SK-N-SH treated with all-trans-retinoic acid at 6 μM for 48 hours (cell line): ENCODE measurements at regions not wholly inside any gene's neighbourhood (a gene's known extent, or its start where the extent isn't known, plus 50 kb on each side); places are given as distances from the start of the nearest gene placed in this dataset.

Experiments used
- ATAC-seq: fragments of 200-7000 bp; cut with Tn5 transposase; 3 replicates; pipeline ENCODE4 v1.9.1; 2020; ENCODE audit warnings: mild to moderate bottlenecking, moderate library complexity
- ARNTL ChIP-seq: fragments of 450-650 bp; formaldehyde crosslinking; IDR thresholded peaks from 2 replicates; pipeline ENCODE4 v1.5.0; 2020; ENCODE audit warnings: low read depth, mild to moderate bottlenecking, moderate library complexity, borderline replicate concordance
- BACH2 ChIP-seq: fragments of 250-450 bp; sonication (Bioruptor Pico); IDR thresholded peaks from 2 replicates; pipeline ENCODE4 v1.9.0; 2021; ENCODE audit warnings: mild to moderate bottlenecking, borderline replicate concordance
- CSDC2 ChIP-seq: fragments of 250-450 bp; sonication (Bioruptor Pico); IDR thresholded peaks from 2 replicates; pipeline ENCODE4 v1.5.0; 2020; ENCODE audit warnings: mild to moderate bottlenecking, moderate library complexity
- GLIS3 ChIP-seq: fragments of 250-450 bp; sonication (Bioruptor Pico); IDR thresholded peaks from 2 replicates; pipeline ENCODE4 v1.5.0; 2020; ENCODE audit warnings: mild to moderate bottlenecking, moderate library complexity
- ISL1 ChIP-seq: fragments of 250-450 bp; sonication (Bioruptor Pico); IDR thresholded peaks from 2 replicates; pipeline ENCODE4 v2.1.2; 2022; ENCODE audit warnings: mild to moderate bottlenecking, moderate library complexity
- OSR1 ChIP-seq: fragments of 250-450 bp; sonication (Bioruptor Pico); IDR thresholded peaks from 2 replicates; pipeline ENCODE4 v1.8.0; 2022; ENCODE audit warnings: moderate library complexity, mild to moderate bottlenecking, inconsistent platforms
- PPARA ChIP-seq: fragments of 250-450 bp; sonication (Bioruptor Pico); IDR thresholded peaks from 2 replicates; pipeline ENCODE4 v1.5.0; 2020; ENCODE audit warnings: mild to moderate bottlenecking, borderline replicate concordance
- RARB ChIP-seq: fragments of 250-450 bp; sonication (Bioruptor Pico); IDR thresholded peaks from 2 replicates; pipeline ENCODE4 v1.8.0; 2021; ENCODE audit warnings: mild to moderate bottlenecking, moderate library complexity
- SNAI2 ChIP-seq: fragments of 250-450 bp; sonication (Bioruptor Pico); IDR thresholded peaks from 2 replicates; pipeline ENCODE4 v1.5.0; 2020; ENCODE audit warnings: mild to moderate bottlenecking, moderate library complexity
- TCF4 ChIP-seq: fragments of 250-450 bp; sonication (Bioruptor Pico); IDR thresholded peaks from 2 replicates; pipeline ENCODE4 v1.8.0; 2021; ENCODE audit warnings: mild to moderate bottlenecking, moderate library complexity, borderline replicate concordance
- TOX ChIP-seq: fragments of 250-450 bp; sonication (Bioruptor Pico); IDR thresholded peaks from 2 replicates; pipeline ENCODE4 v1.8.0; 2021; ENCODE audit warnings: mild to moderate bottlenecking, moderate library complexity, borderline replicate concordance
- ZFP3 ChIP-seq: fragments of 250-450 bp; sonication (Bioruptor Pico); IDR thresholded peaks from 2 replicates; pipeline ENCODE4 v1.5.0; 2020; ENCODE audit warnings: mild to moderate bottlenecking, moderate library complexity
- ZFP30 ChIP-seq: fragments of 450-650 bp; formaldehyde crosslinking; IDR thresholded peaks from 2 replicates; pipeline ENCODE4 v1.5.0; 2022; ENCODE audit warnings: mild to moderate bottlenecking, moderate library complexity
- ZNF565 ChIP-seq: fragments of 450-650 bp; formaldehyde crosslinking; conservative IDR thresholded peaks from 2 replicates; pipeline ENCODE4 v1.5.0; 2020; ENCODE audit warnings: low read depth, mild to moderate bottlenecking, moderate library complexity
- TF ChIP-seq, protein P1 (sequence below): fragments of 250-450 bp; sonication (Bioruptor Pico); IDR thresholded peaks from 2 replicates; pipeline ENCODE4 v1.5.1; 2020; ENCODE audit warnings: low read depth, mild to moderate bottlenecking, moderate library complexity
- TF ChIP-seq, protein P2 (sequence below): fragments of 250-450 bp; sonication (Bioruptor Pico); IDR thresholded peaks from 2 replicates; pipeline ENCODE4 v1.5.0; 2020; ENCODE audit warnings: mild to moderate bottlenecking, moderate library complexity
- TF ChIP-seq, protein P3 (sequence below): fragments of 250-450 bp; sonication (Bioruptor Pico); IDR thresholded peaks from 2 replicates; pipeline ENCODE4 v1.5.1; 2021; ENCODE audit warnings: mild to moderate bottlenecking, moderate library complexity
- TF ChIP-seq, protein P4 (sequence below): fragments of 250-450 bp; sonication (Bioruptor Pico); IDR thresholded peaks from 2 replicates; pipeline ENCODE4 v1.8.0; 2021; ENCODE audit warnings: low read depth, mild to moderate bottlenecking, moderate library complexity, borderline replicate concordance
- TF ChIP-seq, protein P5 (sequence below): fragments of 250-450 bp; sonication (Bioruptor Pico); IDR thresholded peaks from 2 replicates; pipeline ENCODE4 v1.8.0; 2020; ENCODE audit warnings: mild to moderate bottlenecking, moderate library complexity, borderline replicate concordance

DNA sequence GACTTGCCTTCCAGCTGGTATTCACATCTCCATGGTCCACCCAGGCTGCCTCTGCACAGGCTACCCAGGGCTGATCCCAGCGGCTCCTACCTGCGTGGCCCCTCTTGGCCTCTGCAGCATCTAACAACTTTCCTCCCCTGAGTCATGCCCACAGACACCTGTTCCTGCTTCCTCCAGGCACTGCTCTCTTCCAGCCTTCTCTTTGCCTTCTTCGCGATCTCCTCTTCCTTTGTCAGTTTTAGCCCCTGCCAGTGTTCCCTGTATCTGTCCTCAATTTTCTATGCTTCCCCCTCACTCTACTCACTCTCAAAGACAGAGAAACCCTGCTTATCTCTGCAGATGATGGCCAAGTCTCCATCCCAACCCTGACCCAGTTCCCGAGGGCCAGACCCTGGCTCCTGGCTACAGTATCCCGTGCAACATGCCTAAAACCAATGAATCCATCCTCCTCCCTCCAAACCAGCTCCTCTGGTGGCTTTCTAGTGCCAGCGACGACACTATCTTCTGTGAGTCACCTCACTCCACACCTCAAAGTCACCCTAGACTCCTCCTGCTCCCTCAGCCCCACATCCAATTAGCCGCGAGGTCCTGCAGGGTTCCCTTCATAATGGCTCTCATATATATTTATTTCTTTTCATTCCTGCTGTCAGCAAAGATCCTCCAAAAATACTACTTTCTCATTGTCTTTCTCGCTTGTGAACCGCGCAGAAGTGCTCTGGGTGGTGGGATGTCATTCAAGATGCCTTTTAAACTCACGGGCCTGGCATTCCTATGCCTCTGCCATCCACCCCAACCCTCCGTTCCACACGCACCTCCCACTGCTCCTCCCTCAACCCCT lies 259.2 kb downstream of the TOMM20 start:
- ATAC-seq, result no peak; the same call in 2 of the 3 replicates
- TF ChIP-seq ZFP30 (CRISPR knock-in tag), result no peak
- no peak for TF ChIP-seq ARNTL (CRISPR knock-in tag)
- TF ChIP-seq TOX (CRISPR knock-in tag), result no peak
- TF ChIP-seq SNAI2 (CRISPR knock-in tag), result no peak
- TF ChIP-seq, protein P1, sequence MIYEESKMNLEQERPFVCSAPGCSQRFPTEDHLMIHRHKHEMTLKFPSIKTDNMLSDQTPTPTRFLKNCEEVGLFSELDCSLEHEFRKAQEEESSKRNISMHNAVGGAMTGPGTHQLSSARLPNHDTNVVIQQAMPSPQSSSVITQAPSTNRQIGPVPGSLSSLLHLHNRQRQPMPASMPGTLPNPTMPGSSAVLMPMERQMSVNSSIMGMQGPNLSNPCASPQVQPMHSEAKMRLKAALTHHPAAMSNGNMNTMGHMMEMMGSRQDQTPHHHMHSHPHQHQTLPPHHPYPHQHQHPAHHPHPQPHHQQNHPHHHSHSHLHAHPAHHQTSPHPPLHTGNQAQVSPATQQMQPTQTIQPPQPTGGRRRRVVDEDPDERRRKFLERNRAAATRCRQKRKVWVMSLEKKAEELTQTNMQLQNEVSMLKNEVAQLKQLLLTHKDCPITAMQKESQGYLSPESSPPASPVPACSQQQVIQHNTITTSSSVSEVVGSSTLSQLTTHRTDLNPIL (CRISPR knock-in tag), result no peak
- no peak for TF ChIP-seq TCF4 (CRISPR knock-in tag)
- no peak for TF ChIP-seq OSR1 (CRISPR knock-in tag)
- no peak for TF ChIP-seq ZFP3 (CRISPR knock-in tag)
- TF ChIP-seq, protein P2, sequence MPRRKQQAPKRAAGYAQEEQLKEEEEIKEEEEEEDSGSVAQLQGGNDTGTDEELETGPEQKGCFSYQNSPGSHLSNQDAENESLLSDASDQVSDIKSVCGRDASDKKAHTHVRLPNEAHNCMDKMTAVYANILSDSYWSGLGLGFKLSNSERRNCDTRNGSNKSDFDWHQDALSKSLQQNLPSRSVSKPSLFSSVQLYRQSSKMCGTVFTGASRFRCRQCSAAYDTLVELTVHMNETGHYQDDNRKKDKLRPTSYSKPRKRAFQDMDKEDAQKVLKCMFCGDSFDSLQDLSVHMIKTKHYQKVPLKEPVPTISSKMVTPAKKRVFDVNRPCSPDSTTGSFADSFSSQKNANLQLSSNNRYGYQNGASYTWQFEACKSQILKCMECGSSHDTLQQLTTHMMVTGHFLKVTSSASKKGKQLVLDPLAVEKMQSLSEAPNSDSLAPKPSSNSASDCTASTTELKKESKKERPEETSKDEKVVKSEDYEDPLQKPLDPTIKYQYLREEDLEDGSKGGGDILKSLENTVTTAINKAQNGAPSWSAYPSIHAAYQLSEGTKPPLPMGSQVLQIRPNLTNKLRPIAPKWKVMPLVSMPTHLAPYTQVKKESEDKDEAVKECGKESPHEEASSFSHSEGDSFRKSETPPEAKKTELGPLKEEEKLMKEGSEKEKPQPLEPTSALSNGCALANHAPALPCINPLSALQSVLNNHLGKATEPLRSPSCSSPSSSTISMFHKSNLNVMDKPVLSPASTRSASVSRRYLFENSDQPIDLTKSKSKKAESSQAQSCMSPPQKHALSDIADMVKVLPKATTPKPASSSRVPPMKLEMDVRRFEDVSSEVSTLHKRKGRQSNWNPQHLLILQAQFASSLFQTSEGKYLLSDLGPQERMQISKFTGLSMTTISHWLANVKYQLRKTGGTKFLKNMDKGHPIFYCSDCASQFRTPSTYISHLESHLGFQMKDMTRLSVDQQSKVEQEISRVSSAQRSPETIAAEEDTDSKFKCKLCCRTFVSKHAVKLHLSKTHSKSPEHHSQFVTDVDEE, result no peak
- TF ChIP-seq GLIS3 (CRISPR knock-in tag), result no peak
- TF ChIP-seq, protein P3, sequence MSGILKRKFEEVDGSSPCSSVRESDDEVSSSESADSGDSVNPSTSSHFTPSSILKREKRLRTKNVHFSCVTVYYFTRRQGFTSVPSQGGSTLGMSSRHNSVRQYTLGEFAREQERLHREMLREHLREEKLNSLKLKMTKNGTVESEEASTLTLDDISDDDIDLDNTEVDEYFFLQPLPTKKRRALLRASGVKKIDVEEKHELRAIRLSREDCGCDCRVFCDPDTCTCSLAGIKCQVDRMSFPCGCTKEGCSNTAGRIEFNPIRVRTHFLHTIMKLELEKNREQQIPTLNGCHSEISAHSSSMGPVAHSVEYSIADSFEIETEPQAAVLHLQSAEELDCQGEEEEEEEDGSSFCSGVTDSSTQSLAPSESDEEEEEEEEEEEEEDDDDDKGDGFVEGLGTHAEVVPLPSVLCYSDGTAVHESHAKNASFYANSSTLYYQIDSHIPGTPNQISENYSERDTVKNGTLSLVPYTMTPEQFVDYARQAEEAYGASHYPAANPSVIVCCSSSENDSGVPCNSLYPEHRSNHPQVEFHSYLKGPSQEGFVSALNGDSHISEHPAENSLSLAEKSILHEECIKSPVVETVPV (CRISPR knock-in tag), result no peak
- TF ChIP-seq, protein P4, sequence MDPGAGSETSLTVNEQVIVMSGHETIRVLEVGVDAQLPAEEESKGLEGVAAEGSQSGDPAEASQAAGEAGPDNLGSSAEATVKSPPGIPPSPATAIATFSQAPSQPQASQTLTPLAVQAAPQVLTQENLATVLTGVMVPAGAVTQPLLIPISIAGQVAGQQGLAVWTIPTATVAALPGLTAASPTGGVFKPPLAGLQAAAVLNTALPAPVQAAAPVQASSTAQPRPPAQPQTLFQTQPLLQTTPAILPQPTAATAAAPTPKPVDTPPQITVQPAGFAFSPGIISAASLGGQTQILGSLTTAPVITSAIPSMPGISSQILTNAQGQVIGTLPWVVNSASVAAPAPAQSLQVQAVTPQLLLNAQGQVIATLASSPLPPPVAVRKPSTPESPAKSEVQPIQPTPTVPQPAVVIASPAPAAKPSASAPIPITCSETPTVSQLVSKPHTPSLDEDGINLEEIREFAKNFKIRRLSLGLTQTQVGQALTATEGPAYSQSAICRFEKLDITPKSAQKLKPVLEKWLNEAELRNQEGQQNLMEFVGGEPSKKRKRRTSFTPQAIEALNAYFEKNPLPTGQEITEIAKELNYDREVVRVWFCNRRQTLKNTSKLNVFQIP (CRISPR knock-in tag), result no peak
- TF ChIP-seq RARB, result no peak
- no peak for TF ChIP-seq CSDC2 (CRISPR knock-in tag)

DNA sequence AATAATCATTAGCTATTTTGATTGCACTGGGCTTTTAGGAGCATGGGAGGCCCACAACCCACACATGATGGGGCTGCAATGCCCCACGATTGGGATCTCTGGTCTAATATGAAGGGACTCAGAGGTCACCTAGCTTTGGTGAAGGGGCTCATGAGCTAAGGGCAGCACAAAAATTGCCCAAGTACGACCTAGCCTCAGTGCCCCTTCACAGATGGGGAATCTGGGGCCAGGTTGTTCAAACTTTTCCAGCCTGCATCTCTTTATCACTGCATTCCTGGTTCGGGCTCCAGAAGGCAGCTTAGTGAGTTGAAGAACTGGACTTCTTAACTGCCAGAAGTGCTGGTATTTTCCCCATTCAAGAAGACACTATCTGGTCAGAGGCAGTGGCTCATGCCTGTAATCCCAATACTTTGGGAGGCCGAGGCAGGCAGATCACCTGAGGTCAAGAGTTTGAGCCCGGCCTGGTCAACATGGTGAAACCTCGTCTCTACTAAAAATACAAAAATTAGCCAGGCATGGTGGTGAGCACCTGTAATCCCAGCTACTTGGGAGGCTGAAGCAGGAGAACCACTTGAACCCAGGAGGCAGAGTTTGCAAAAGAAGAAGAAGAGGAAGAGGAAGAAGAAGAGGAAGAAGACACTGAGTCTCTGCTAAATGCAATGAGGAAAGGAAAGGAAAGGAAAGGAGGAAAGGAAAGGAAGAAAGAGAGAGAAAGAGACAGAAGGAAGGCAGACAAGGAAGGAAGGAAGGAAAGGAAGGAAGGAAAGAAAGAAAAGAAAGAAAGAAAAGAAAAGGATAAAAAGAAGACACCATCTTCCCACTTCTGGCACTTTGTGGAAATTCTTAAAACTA lies 258.5 kb upstream of the IRF2BP2 start:
- TF ChIP-seq ZNF565 (CRISPR knock-in tag) (no peak), PPARA (CRISPR knock-in tag) (no peak), ISL1 (CRISPR knock-in tag) (no peak), OSR1 (CRISPR knock-in tag) (no peak), BACH2 (CRISPR knock-in tag) (no peak), ZFP30 (CRISPR knock-in tag) (no peak), GLIS3 (CRISPR knock-in tag) (no peak)
- TF ChIP-seq, protein P1 (CRISPR knock-in tag), result no peak
- TF ChIP-seq, protein P5, sequence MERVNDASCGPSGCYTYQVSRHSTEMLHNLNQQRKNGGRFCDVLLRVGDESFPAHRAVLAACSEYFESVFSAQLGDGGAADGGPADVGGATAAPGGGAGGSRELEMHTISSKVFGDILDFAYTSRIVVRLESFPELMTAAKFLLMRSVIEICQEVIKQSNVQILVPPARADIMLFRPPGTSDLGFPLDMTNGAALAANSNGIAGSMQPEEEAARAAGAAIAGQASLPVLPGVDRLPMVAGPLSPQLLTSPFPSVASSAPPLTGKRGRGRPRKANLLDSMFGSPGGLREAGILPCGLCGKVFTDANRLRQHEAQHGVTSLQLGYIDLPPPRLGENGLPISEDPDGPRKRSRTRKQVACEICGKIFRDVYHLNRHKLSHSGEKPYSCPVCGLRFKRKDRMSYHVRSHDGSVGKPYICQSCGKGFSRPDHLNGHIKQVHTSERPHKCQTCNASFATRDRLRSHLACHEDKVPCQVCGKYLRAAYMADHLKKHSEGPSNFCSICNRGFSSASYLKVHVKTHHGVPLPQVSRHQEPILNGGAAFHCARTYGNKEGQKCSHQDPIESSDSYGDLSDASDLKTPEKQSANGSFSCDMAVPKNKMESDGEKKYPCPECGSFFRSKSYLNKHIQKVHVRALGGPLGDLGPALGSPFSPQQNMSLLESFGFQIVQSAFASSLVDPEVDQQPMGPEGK (CRISPR knock-in tag), result no peak
- TF ChIP-seq, protein P4 (CRISPR knock-in tag), result no peak
- TF ChIP-seq, protein P3 (CRISPR knock-in tag), result no peak
- no peak for ATAC-seq
